UCSD-AML1 (cell line): ENCODE measurements at regions not wholly inside any gene's neighbourhood (a gene's known extent, or its start where the extent isn't known, plus 50 kb on each side); places are given as distances from the start of the nearest gene placed in this dataset.
"Not testable (repeated sequence)": the region's sequence is repeated elsewhere in the genome, so short reads cannot be mapped to it uniquely, and the experiment has no call there.

Experiments
- DNase-seq: peaks from one replicate; lab custom pipeline; 2025; ENCODE audit not compliant: unreplicated experiment; lab: John Stamatoyannopoulos, UW

DNA sequence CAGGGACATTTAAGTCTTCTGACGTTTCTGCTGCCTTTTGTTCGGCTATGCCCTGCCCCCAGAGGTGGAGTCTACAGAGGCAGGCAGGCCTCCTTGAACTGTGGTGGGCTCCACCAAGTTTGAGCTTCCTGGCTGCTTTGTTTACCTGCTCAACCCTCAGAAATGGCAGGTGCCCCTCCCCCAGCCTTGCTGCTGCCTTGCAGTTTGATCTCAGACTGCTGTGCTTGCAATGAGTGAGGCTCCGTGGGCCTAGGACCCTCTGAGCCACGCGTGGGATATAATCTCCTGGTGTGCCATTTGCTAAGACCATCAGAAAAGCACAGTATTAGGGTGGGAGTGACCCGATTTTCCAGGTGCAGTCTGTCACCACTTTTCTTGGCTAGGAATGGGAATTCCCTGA, 647.3 kb downstream of the CD109 start:
- DNase-seq = not testable (repeated sequence)

DNA sequence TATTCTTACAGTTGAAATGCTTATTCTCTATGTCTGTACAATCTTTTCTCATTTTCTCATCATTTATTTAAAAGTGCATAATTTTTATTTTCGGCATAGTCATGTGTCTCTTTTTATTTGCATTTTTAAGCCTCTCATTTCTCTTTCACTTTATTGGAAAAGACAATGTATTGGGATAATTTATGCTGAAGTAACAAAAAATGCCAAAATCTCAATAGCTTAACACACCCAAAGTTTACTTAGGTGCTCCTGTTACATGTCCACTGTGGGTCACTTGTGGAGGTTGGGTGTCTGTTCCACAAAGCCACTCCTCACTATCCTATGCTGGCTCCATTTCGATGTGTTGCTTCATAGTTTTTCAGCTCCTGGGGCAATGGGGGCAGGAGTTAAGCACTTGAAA, 638.7 kb downstream of the CD109 start:
- DNase-seq = no peak

DNA sequence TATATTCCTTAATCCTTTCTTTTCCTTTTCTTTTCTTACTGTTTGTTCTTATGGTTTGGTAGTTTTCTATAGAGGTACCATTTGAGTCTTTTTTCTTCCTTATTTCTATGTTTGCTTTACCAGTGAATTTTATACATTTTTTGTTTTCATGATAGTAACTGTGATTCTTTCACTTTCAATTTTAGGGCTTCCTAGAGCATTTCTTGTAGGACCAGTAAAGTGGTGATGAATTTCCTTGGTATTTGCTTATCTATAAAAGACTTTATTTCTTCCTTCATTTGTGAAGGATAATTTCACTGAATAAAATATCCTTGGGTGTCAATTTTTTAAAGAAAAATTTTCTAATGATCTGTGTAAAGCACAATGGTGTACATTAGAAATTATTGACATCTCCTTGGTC, 637.4 kb downstream of the CD109 start:
- no peak for DNase-seq

DNA sequence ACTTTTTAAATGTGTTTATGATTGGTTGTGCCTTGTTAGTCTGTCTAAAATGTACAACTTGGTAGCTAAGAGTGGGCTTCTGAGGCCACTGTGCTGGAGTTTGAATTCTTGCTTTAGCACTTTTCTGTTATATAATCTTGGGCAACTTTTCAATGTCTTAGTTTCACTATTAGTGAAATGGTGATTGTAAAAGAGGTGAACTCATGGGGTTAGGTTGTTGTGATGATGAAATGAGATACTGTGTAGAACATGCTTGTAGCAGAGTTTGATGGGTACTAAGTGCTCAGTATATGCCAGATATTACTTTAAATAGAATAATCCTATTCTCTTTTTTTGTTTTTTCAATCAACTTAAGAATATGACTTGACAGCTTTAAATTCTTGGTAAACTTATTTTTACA, 624.7 kb downstream of the CD109 start:
- no peak for DNase-seq

DNA sequence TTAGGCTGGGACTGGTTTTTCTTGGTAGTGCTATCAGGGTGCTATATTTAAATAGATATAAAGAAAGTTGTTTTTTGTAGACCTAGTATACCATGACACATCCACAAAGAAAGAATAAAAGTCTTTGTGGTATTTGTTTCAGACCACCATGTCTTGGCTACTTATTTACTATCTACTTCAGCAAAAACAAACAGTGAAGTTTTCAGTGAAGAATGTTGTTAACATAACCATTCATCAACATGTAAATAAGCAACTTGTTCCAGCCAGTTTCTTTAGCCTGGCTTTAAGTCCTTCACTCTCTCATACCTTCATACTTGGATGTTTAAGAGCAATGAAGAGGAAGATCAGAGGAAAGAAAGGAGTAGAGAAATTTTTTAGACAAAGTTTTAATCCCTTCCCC, 624.1 kb downstream of the CD109 start:
- DNase-seq = no peak

DNA sequence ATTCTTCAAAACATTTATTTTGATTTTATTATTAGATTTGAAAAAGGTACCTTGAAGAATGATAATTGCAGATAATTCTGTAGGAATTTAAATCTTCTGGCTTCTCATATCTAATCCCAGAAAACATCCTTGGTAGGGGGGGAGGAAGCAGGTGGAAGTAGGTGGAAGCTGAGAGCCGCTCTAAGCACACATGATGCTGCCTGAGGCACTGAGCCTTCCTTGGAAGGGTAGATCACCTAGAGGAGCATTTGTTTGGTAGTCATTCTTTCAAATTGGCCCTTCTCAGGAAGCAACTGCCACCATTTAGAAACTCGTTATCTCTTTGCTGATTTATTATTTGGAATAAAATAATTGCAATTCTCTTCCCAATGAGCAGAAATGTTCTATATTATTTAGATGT, 623.3 kb downstream of the CD109 start:
- no peak for DNase-seq

DNA sequence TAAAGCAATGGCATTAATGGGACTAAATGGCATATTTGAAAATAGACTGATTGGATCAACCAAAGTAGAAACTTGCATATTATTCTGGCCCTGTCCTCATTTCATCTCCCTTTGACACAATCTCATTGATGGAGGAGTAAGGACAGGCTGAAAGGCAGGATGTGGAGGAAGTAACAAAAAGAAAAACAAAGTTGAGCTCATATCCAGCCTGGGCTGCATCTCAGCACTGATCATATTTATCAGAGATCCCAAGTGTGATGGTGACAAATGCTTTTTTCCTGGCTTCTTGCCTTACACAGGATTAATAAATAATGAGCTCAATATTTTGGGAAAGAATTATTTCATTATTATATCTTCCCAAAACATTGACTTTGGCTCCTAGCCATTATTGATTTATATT, 622.7 kb downstream of the CD109 start:
- no peak for DNase-seq

DNA sequence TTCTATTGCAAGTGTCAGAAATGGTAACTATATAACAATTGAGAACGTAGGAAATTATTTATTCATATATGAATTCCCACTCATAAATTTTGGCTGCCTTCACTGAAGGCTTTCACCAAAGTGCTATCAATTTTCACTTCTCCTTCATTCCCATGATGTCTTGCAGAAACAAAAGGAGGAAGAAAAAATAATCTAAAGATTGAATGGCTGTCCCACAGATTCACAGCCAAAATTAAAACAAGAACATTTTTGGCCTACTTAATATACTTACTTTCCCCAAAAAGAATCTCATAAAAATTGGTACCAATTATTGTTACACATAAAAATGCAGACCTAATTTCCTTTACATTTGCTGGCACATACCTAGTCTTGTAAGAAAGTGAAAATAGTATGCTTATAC, 616.1 kb downstream of the CD109 start:
- no peak for DNase-seq

DNA sequence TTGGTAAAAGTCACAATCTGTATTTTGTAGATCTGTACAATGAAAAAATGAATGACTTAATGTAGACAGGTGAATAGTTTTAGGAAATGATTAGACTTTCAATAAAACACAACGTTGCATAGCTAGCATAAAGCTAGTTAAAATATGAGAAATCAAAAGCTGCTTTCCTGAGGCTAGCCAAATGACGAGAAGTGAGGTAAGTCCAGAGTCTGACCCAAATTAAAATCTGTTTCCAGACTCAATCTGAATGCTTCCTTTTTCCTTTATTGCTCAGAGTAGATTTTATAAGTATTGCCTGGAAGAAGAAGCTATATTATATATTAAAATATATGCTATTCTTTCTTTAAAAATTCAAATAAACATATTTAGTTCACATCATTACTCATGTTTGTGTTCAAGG, 615.4 kb downstream of the CD109 start:
- DNase-seq = no peak

DNA sequence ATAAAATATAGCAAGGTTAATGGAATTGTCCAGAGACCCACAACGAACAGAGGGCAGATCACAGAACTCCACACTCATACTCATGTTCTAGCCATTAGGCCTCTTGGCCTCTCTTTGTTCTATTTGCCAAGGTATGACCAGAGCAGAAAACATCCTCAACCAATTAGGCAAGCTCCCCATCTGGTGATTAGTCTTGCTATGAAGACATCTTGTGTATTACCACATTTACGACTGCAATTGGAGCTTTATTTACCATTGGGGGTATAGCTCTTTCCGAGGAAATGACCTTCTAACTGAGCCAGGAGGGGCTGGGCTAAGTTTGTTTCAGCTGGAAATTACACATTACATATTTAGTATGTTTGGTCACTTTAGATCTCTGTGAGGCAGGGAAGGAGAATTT, 593.9 kb downstream of the CD109 start:
- DNase-seq = no peak

DNA sequence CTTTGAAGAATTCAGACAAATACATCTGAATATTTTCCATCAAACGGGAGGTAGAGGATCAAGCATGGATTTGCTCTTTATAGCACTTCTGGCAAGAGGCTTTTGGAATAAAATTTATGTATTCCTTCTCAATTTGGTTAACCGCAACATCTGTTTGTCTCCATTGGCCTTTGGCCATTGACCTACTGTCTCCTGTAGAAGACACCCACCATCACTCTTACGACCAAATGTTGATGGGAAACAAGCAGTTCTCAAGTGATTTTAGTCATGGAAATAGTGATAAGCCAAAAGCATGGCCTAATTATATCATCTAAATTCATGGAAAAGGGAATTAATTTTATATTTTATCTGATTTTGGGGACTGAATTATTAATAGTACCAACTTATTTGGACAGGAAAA, 591.9 kb downstream of the CD109 start:
- DNase-seq = no peak

DNA sequence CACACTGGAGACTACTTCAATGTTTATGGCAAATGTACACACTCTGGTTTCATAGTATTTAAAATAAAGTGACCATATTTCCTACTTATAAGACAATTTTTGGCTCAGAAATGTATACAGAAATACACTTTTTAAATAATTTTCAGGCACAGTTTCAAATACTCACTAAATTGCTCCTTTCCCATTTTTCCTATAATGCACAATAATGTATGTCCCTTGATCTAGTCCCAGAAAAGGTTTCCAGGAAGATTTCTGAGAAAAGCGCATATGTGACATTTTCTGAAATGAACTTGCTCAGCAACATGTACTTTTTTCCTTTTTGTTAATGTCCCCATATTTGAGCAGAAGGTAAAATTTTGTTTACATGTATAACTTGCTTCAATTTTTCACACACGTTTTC, 591.4 kb downstream of the CD109 start:
- no peak for DNase-seq

DNA sequence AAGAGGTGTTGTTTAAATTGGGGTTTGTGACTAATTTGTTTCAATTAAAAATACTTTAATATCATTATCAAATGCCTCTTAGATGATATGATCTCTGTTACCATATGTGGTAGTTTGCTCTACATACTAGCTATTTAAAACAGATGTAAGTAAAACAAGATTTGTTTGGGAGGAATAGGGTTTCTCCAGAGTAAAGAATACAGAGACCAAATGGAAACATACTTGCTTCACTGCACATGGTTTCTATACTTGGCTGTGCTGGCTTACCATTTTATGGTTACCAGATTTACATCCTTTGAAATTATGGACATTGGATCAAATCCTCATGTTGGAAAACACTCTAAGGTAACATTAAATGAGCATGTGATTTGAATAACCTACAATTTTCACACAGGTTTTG, 588.3 kb downstream of the CD109 start:
- DNase-seq = no peak

DNA sequence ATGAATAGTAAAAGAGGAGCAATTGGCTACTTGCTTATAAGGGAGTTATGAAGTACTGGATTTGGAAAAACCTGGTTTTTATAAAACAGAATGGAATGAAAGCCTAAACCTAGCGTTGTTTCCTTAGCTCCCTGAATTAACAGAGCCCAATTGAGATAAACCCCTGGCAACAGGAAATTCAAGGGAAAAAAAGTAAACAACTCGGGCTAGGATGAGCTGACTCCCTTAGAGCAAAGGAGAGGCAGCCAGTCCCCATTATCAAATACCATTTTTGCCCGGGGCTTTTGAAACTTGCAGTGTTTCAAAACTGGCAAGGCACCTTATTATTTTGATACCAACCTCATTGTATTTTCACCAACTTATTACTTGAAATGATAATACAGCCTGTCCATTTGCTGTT, 587.5 kb downstream of the CD109 start:
- no peak for DNase-seq

DNA sequence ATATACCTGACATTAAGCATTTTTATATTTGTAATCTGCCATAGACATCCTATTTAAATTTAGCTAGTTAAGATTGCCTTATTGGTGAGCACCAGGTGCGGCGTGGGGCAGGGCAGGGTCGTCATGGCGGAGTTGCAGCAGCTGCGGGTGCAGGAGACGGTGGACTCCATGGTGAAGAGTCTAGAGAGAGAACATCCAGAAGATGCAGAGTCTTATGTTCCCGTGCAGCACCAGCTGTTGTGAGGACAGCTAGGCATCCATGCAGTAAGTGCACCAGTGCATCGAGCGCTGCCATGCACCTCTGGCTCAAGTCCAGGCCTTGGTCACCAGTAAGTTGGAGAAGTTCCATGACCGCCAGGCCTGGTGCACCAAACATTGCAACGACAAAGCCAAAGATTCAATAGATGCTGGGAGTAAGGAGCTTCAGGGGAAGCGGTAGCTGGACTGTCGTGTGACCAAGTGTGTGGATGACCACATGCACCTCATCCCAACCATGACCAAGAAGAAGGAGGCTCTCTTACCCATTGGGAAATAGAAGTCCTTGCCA, 586.2 kb downstream of the CD109 start:
- no peak for DNase-seq

DNA sequence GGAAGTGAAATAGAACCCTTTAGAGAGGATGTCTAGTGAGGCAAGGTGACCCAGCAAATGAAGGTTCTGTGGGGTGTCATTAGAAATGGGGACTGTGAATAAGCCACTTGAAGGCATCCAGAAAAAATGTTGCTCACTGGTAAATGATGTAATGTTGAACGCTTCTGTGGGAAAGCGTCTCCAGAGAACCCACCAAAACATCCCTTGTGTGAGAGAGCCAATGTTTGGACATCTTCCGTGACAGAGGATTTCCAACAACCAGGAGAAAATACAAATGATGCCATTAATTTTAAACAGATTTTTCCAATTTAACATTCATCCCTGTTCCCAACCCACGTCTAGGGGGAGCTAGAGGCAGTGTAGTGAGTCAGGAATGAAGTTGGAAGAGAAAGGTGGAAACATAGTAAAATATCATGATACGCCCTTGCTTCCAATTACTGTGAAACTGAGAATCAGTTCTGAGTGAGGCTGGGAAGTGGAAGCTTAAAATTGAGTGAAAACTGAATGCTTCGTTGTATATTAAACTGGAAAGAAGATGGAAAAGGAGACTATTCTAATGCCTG, 584.2 kb downstream of the CD109 start:
- DNase-seq = no peak

DNA sequence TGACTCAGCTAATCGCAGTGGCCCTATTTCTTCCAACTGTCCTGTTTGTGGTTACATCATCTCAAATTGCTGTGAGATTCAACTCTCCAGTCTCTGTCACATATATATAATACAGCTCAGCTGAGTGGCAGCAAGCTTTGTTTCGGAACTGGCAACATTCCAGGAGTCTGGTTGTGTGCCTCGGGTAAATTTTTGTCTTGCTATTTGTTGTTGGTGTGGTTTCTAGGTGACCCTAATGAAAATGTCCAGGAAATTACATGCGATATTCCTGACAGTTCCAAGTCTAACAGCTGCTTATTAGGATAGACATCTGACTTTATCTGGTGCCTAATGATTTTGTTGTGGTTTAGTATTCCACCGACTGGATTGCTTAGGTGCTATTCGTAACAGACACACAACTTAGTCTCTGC, 581.8 kb downstream of the CD109 start:
- no peak for DNase-seq

DNA sequence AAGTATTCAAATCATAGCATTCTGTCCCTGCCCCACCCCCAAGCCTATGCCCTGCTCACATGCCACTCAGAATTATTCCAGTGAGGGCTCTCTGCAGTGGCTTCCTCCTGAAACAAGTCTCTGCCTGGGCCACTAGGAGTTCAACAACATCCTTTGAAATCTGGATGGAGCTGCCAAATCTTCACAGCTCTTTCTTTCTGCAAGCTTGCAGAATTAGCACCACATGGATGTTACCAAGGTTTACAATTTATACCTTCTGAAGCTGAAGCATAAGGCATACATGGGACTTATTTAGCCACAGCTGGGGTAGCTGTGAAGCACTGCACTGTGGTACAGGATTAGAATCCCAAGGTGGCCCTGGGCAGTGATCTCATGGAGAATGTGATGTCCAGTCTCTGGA, 577.5 kb downstream of the CD109 start:
- DNase-seq = no peak

DNA sequence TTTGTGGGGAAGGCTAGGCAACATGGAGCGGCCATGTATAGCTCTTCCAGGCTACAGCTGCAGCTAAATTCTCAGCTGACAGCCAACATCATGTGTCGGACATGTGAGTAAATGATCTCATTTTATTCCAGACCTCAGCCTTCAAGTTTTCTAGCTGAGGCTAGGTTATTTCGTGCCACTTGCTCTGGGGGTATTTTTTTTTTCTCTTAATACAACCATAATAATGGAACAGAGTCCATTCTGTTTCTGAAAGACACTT, 573.5 kb downstream of the CD109 start:
- DNase-seq = no peak

DNA sequence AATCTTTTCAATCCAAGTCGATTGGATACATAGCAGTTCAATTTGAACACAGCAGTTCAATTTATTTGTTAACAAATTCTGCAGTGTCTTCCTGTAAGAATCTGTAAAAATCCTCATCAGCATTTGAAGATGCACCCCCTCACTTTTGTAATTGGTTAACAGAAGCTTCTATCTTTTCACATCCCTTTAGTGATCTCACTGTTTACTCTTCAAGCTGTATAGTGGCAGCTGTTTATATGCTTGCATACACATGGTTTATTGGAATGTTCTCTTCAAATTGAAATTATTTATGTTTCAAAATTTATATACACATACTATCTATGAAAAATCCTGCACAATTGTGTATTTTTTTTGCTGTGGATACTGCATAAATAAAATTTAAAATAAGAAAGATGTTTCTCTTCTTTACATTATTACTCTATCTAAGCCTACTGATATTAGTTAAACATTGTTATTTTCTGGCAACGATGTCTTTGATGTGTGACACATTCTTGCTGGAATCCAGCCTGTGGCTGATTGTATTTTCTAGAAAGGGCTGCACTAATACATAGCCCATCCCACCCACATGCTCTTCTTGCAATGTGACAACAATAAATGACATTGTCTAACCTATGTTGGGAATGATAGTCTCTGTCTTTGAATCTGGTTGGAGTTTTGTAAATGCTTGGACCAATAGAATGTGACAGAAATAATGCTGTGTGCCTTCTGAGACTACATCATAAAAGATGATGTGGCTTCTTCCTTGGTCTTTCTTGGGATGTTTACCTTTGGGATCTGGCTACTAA, 573.0 kb downstream of the CD109 start:
- no peak for DNase-seq

DNA sequence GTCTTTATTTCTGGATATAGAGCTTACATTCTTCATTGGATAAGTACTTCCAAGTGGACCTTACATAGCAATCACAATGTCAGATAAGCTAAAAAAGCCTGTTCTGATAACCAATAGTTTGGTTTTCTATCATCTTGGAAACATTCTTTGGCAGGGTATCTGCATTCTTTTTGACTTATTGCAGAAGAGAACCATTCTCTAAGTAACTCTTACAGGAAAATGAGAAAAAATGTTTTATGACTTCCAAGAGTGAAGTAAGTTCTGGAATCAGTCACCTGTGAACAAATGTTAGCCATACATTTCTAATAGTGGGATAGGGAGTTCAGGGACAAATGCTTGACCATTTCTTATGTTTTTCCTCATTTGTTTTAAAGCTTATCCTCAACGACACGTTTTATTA, 564.0 kb downstream of the CD109 start:
- DNase-seq = no peak

DNA sequence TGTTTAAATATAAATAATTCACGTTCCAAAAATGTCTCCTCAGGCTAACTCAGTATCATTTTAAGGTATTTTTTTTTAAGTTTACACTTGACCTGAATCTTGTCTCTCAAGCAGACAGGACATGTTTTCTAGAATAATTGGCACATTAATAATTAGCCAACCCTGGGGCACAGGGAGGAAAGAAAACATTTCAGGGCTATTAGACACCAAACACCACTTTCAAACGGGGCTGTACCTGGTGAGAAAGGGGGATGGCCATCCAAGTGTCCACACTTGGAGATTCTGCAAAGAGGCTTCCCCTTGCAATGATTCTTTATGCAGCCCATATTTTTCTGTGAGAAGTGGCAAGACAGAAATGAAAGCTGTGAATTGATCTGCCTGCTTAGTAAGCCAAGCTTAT, 560.8 kb downstream of the CD109 start:
- DNase-seq = no peak

DNA sequence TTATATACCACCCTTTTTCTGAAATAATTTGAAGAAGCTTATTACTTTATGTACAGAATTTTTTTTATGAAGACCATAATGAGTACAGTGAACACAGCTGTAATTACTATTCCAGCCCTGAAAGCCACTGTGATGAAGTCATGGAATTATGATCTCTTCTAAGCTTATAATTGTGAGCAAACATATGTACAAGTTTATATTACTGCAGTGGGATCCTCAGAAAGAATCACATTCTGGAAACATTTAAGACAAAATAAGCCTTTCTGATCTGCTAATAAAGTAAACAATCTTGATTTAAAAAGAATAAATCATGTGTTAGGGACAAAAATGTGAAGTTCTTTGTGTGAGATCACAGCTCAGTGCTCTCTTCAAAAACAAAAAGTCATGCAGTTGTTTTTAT, 560.4 kb downstream of the CD109 start:
- no peak for DNase-seq
